ENCODE measurements at regions not wholly inside any gene's neighbourhood (a gene's known extent, or its start where the extent isn't known, plus 50 kb on each side); places are given as distances from the start of the nearest gene placed in this dataset.

DNA sequence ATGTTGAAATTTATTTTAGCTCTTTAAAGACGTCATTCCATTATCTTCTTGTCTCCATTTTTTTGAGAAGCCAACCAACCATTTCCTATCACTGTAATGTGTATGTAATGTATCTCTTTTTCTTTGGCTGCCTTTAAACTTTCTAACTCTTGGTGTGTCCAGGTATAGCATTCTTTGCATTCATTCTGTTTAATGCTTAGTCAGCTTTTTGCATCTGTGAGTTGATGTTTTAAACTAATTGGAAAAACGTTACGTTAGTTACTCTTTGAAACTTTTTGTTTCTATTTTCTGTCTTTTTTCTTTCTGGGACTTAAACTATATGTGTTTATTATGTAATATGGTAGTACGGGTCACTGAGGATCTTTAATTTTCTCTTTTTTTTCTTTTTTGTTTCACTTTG is 77.4 kb upstream of the PPP1R9A start:
- TF ChIP-seq, protein P1, sequence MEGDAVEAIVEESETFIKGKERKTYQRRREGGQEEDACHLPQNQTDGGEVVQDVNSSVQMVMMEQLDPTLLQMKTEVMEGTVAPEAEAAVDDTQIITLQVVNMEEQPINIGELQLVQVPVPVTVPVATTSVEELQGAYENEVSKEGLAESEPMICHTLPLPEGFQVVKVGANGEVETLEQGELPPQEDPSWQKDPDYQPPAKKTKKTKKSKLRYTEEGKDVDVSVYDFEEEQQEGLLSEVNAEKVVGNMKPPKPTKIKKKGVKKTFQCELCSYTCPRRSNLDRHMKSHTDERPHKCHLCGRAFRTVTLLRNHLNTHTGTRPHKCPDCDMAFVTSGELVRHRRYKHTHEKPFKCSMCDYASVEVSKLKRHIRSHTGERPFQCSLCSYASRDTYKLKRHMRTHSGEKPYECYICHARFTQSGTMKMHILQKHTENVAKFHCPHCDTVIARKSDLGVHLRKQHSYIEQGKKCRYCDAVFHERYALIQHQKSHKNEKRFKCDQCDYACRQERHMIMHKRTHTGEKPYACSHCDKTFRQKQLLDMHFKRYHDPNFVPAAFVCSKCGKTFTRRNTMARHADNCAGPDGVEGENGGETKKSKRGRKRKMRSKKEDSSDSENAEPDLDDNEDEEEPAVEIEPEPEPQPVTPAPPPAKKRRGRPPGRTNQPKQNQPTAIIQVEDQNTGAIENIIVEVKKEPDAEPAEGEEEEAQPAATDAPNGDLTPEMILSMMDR (IDR thresholded peaks at IDR 0.05; ENCODE audit: low read depth, low read length, missing control alignments), result no peak
- no peaks in the 10 kb centered on the region for H3K27me3 ChIP-seq (replicated peaks)
- H3K27ac ChIP-seq, result no peak overlapping the region
- no peak for DNase-seq
- in situ Hi-C loops (cut with HindIII; ENCODE audit: low pct_ligation_motif_present, low sequenced_read_pairs), result no loop called here
- no peaks in the 10 kb centered on the region for H3K36me3 ChIP-seq (replicated peaks)
- no peak overlapping the region for H3K4me3 ChIP-seq (ENCODE audit: low read depth, low read length)

DNA sequence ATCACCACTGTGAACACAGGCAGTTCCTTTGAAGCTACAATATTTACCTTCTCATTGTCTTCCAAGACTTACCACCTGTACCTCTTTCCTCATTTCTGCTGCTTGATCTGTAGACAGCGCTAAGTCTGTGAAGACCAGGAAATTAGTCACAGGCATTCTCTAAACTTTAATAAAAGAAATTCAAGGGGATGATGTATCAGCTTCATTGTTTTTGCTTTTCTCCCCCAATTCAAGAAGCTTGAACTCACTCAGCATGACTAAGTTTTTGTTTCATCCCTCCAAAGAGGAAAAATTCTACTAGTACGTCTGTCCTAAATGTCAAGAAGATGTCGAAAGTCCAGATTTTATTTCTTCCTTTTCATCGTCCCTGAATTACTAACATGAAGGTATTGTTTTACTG is 75.3 kb upstream of the PPP1R9A start:
- H3K4me3 ChIP-seq (ENCODE audit: low read depth, low read length), result no peak overlapping the region
- TF ChIP-seq, protein P1 (IDR thresholded peaks at IDR 0.05; ENCODE audit: low read depth, low read length, missing control alignments), result no peak
- H3K36me3 ChIP-seq (replicated peaks), result no peaks in the 10 kb centered on the region
- no peak for DNase-seq
- in situ Hi-C loops (cut with HindIII; ENCODE audit: low pct_ligation_motif_present, low sequenced_read_pairs), result no loop called here
- H3K27ac ChIP-seq, result no peak overlapping the region
- no peaks in the 10 kb centered on the region for H3K27me3 ChIP-seq (replicated peaks)

DNA sequence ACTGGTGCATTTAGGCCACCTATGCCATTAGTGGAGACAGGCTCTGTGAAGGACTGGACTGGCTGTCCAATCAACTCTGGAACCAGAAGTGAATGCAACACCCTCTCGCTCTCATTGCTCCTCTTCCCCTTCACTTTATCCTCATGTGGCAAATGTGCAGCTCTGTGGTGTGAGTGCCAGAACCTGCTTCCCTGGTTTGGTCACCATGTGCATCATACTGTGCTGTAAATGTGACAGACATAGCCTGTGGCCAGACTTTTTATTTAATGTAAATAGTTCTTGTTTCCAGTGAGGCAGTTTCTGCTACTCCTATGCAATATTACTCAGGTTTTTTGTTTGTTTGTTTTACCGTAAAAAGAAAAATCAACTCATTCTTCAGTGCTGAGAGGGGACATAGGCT is 73.0 kb upstream of the PPP1R9A start:
- in situ Hi-C loops (cut with HindIII; ENCODE audit: low pct_ligation_motif_present, low sequenced_read_pairs), result no loop called here
- DNase-seq, result no peak
- Histone ChIP-seq H3K27me3 (replicated peaks) (no peaks in the 10 kb centered on the region), H3K4me3 (ENCODE audit: low read depth, low read length) (no peak overlapping the region), H3K27ac (no peak overlapping the region), H3K36me3 (replicated peaks) (no peaks in the 10 kb centered on the region)
- TF ChIP-seq, protein P1 (IDR thresholded peaks at IDR 0.05; ENCODE audit: low read depth, low read length, missing control alignments), result no peak

DNA sequence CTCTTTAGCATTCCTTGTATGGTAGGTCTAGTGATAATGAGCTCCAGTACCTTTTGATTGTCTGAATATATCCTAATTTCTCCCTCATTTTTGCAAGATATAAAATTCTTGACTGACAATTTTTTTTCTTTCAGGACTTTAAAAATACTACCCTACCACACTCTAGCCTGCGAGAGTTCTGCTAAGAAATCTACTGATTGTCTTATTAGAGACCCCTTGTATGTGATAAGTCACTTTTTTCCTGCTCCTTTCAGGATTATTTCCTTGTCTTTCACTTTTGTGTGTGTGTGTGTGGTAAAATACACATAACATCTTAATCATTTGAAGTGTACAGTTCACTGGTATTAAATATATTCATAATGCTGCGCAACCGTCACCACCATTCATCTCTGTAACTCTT is 68.7 kb upstream of the PPP1R9A start:
- in situ Hi-C loops (cut with HindIII; ENCODE audit: low pct_ligation_motif_present, low sequenced_read_pairs), result no loop called here
- Histone ChIP-seq H3K4me3 (ENCODE audit: low read depth, low read length) (no peak overlapping the region), H3K36me3 (replicated peaks) (no peaks in the 10 kb centered on the region), H3K27me3 (replicated peaks) (no peaks in the 10 kb centered on the region), H3K27ac (no peak overlapping the region)
- no peak for DNase-seq
- TF ChIP-seq, protein P1 (IDR thresholded peaks at IDR 0.05; ENCODE audit: low read depth, low read length, missing control alignments), result no peak

DNA sequence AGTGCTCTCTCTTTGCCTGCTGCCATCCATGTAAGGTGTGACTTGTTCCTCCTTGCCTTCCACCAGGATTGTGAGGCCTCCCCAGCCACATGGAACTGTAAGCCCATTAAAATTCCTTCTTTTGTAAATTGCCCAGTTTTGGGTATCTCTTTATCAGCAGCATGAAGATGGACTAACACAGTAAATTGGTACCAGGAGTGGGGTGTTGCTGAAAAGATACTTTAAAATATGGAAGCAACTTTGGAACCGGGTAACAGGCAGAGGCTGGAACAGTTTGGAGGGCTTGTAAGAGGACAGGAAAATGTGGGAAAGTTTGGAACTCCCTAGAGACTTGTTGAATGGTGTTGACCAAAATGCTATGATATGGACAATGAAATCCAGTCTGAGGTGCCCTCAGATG is 63.8 kb upstream of the PPP1R9A start:
- Histone ChIP-seq H3K27me3 (replicated peaks) (no peaks in the 10 kb centered on the region), H3K27ac (no peak overlapping the region), H3K4me3 (ENCODE audit: low read depth, low read length) (no peak overlapping the region), H3K36me3 (replicated peaks) (no peaks in the 10 kb centered on the region)
- TF ChIP-seq, protein P1 (IDR thresholded peaks at IDR 0.05; ENCODE audit: low read depth, low read length, missing control alignments), result no peak
- in situ Hi-C loops (cut with HindIII; ENCODE audit: low pct_ligation_motif_present, low sequenced_read_pairs), result no loop called here
- DNase-seq, result no peak

DNA sequence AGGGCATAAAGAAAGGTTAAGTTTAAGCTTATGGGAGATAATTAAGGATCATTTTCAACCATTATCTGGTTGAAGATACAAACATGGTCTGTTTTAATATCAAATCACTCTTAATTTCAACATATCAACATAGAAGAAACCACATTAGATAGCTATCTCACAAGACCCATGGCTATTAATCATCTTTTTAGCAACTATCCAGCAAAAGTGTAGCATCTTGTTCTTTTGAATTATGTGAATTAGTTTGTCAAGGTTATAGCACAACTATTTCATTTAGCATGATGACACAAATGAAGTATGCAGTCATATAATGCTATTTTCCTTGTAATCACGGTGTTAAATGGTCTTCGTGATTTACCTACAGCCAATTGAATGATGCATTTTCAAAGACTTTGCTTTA is 58.9 kb upstream of the PPP1R9A start:
- peak; percentile 11 for DNase-seq
- in situ Hi-C loops (cut with HindIII; ENCODE audit: low pct_ligation_motif_present, low sequenced_read_pairs), result no loop called here

More for the DNA sequence above, 58.9 kb upstream of the PPP1R9A start:
- Histone ChIP-seq H3K36me3 (replicated peaks) (no peaks in the 10 kb centered on the region), H3K4me3 (ENCODE audit: low read depth, low read length) (no peak overlapping the region), H3K27me3 (replicated peaks) (no peaks in the 10 kb centered on the region), H3K27ac (no peak overlapping the region)
- TF ChIP-seq, protein P1 (IDR thresholded peaks at IDR 0.05; ENCODE audit: low read depth, low read length, missing control alignments), result no peak

All from brain microvascular endothelial cell (primary cell).